Endothelial cell of umbilical vein (primary cell): ENCODE measurements at regions not wholly inside any gene's neighbourhood (a gene's known extent, or its start where the extent isn't known, plus 50 kb on each side); places are given as distances from the start of the nearest gene placed in this dataset.

ENCODE experiments used
- BruUV-seq: library from RNA; stranded (reverse); fragments of 400-500 nt; replicated peaks from 2 replicates; lab custom pipeline; 2021; lab: Mats Ljungman, UMichigan
- CTCF ChIA-PET: fragments of 300-600, 350-600 bp; sonication (Branson Sonifier 250); formaldehyde crosslinking; loops from one replicate; lab custom pipeline; 2021; ENCODE audit warnings: antibody characterized with exemption, inconsistent platforms; lab: Charles Lee
- POLR2A ChIA-PET: fragments of 300-600, 350-600 bp; sonication (Branson Sonifier 250); formaldehyde crosslinking; loops from one replicate; lab custom pipeline; 2021; ENCODE audit warnings: antibody characterized with exemption, inconsistent platforms; lab: Charles Lee
- DNase-seq: peaks from one replicate; pipeline ENCODE4 v3.0.0-alpha.2; 2011; ENCODE audit warnings: low read depth, low spot score
- FAIRE-seq: peaks from 2 replicates; lab custom pipeline; 2011; peaks lifted over from hg19 to GRCh38; lab: Jason Lieb, UNC
- H2AFZ ChIP-seq: 2 replicates; pipeline ENCODE4 v1.6.0; 2012; ENCODE audit warnings: low read depth, low read length, control low read depth, inconsistent platforms
- H3K27ac ChIP-seq: 2 replicates; pipeline ENCODE4 v1.5.1; 2011; ENCODE audit warnings: low read depth, mild to moderate bottlenecking, control low read depth, low read length, moderate library complexity; ENCODE audit not compliant: insufficient read depth
- H3K27me3 ChIP-seq, 2 experiments: 2 replicates each; pipeline versions ENCODE4 v1.6.0 to v1.6.1; 2011; ENCODE audit warnings: low read length in 2 of 2, mixed read lengths in 1 of 2; ENCODE audit not compliant: control insufficient read depth in 2 of 2, insufficient read depth in 2 of 2
- H3K36me3 ChIP-seq, 2 experiments: 2 replicates in 1 of 2; 3 replicates in 1 of 2; pipeline ENCODE4 v1.5.1; 2011; ENCODE audit warnings: low read length in 2 of 2, mild to moderate bottlenecking in 1 of 2, moderate library complexity in 1 of 2; ENCODE audit not compliant: control insufficient read depth in 2 of 2, insufficient read depth in 2 of 2; ENCODE audit errors: extremely low read depth in 1 of 2
- H3K4me1 ChIP-seq: 3 replicates; pipeline ENCODE4 v1.5.1; 2011; ENCODE audit warnings: mild to moderate bottlenecking, low read length; ENCODE audit not compliant: control insufficient read depth, insufficient read depth; ENCODE audit errors: extremely low read depth
- H3K4me2 ChIP-seq: 2 replicates; pipeline ENCODE4 v1.6.1; 2011; ENCODE audit warnings: low read length, control low read depth, mixed read lengths; ENCODE audit not compliant: insufficient read depth
- H3K4me3 ChIP-seq, 3 experiments: fragments of 200-600 bp in 1 of 3; sonication (generic), shearing (Covaris generic) in 1 of 3; replicated peaks in 1 of 3; 2 replicates each; pipeline ENCODE4 v1.5.1; 2011 to 2016; ENCODE audit warnings: control low read depth in 3 of 3, low read length in 3 of 3, mild to moderate bottlenecking in 2 of 3, inconsistent platforms in 1 of 3, low read depth in 1 of 3, moderate library complexity in 1 of 3; ENCODE audit not compliant: insufficient read depth in 1 of 3
- H3K79me2 ChIP-seq: 2 replicates; pipeline ENCODE4 v1.6.0; 2012; ENCODE audit warnings: low read length, inconsistent platforms; ENCODE audit not compliant: control insufficient read depth, insufficient read depth
- H3K9ac ChIP-seq: replicated peaks from 2 replicates; pipeline ENCODE3; 2011; ENCODE audit warnings: low read length, control low read depth; ENCODE audit not compliant: insufficient read depth; ENCODE audit errors: extremely low read depth
- H3K9me1 ChIP-seq: replicated peaks from 3 replicates; pipeline ENCODE4 v1.6.0; 2011; ENCODE audit warnings: mild to moderate bottlenecking, low read length; ENCODE audit not compliant: control insufficient read depth, insufficient read depth; ENCODE audit errors: extremely low read depth
- H3K9me3 ChIP-seq: replicated peaks from 2 replicates; pipeline ENCODE4 v1.5.1; 2012; ENCODE audit warnings: low read length, inconsistent platforms; ENCODE audit not compliant: control insufficient read depth, insufficient read depth
- H4K20me1 ChIP-seq: replicated peaks from 2 replicates; pipeline ENCODE3; 2011; ENCODE audit warnings: mild to moderate bottlenecking, low read length; ENCODE audit not compliant: control insufficient read depth, insufficient read depth; ENCODE audit errors: extremely low read depth
- EZH2 ChIP-seq: IDR thresholded peaks from 2 replicates; pipeline ENCODE4 v1.6.1; 2012; ENCODE audit warnings: borderline replicate concordance, low read depth, mild to moderate bottlenecking, moderate library complexity, low read length, inconsistent platforms; ENCODE audit not compliant: severe bottlenecking
- FOS ChIP-seq: IDR thresholded peaks from 2 replicates; pipeline ENCODE4 v1.6.1; 2011; ENCODE audit warnings: mild to moderate bottlenecking, low read length, moderate library complexity, borderline replicate concordance; ENCODE audit not compliant: insufficient read depth
- GATA2 ChIP-seq: IDR thresholded peaks from 2 replicates; pipeline ENCODE4 v1.7.0; 2011; ENCODE audit warnings: low read depth, mild to moderate bottlenecking, moderate library complexity, mixed read lengths, low read length; ENCODE audit not compliant: insufficient read length, insufficient read depth
- JUN ChIP-seq: IDR thresholded peaks from 2 replicates; pipeline ENCODE4 v1.6.1; 2011; ENCODE audit warnings: borderline replicate concordance, low read depth; ENCODE audit not compliant: insufficient read length, insufficient read depth
- MYC ChIP-seq: IDR thresholded peaks from one replicate; pipeline ENCODE4 v1.6.1; 2011; ENCODE audit warnings: mild to moderate bottlenecking, low read depth, low read length
- POLR2A ChIP-seq: IDR thresholded peaks from 2 replicates; pipeline ENCODE4 v1.6.1; 2012; ENCODE audit warnings: low read depth, mild to moderate bottlenecking, control low read depth, low read length
- POLR2AphosphoS5 ChIP-seq: IDR thresholded peaks from 2 replicates; pipeline ENCODE4 v1.6.1; 2012; ENCODE audit warnings: low read depth, mild to moderate bottlenecking, control low read depth, low read length, moderate library complexity; ENCODE audit not compliant: insufficient read depth
- dilution Hi-C: fragments of 300-500 bp; cut with MboI; formaldehyde crosslinking; loops from one replicate; pipeline ENCODE4 v1.15.0; 2019; ENCODE audit warnings: low sequenced_read_pairs; ENCODE audit not compliant: extremely low pct_ligation_motif_present
- intact Hi-C: fragments of 100-400 bp; cut with micrococcal nuclease; formaldehyde crosslinking; loops from one replicate; pipeline ENCODE4 v1.10.0; 2022
- TF ChIP-seq, protein P1 (sequence below): IDR thresholded peaks from 2 replicates; pipeline ENCODE4 v1.6.1; 2011; ENCODE audit not compliant: insufficient read depth, insufficient read length
- TF ChIP-seq, protein P2 (sequence below), 2 donors: IDR thresholded peaks; 1 replicate in 1 of 2; 2 replicates in 1 of 2; pipeline ENCODE4 v1.5.1; 2011; ENCODE audit warnings: low read length in 2 of 2, mild to moderate bottlenecking in 2 of 2, moderate library complexity in 2 of 2, control low read depth in 1 of 2, inconsistent platforms in 1 of 2, low read depth in 1 of 2; ENCODE audit not compliant: insufficient read depth in 1 of 2; ENCODE audit errors: extremely low read depth in 1 of 2

DNA sequence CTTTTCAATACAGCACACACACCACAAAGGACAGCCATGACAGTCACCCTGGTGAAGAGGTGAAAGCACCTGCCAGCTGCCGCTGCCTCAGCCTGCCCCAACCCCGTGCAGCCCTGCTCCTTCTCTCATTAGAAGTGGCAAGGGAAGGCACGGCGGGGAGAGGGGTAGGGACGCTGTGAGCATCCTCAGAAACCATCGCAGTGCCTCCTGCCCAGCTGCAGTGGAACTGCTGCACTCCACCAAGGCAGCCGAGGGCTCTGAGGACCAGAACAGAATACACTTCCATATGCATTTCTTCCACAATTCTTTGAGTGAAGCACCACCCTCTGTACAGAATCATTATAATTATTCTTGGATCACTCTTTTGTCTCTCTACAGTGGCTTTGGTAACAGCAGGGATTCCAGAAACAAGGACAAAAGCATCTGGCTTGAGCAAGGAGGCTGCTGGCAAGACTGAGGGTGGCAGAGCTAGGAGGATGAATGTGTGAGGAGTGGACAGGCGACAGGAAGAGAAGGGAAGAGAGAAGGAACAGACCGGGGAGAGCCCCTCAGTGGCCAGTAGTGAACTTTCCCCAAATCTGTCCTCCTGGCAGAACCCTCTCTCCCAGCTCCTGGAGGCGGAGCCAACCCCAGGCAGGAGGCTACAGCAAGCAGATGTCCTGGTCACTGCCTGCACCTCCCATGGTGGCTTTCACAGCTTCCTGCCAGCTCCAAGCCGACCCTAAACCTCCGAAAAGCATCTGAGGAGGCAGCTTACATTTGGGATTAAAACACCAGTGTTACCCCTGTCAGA is 73.2 kb downstream of the MTNR1A start:
- no peak for DNase-seq
- POLR2A ChIA-PET: no interaction called here
- no peak for TF ChIP-seq FOS
- TF ChIP-seq GATA2: no peak
- no peak for TF ChIP-seq JUN
- no peak for TF ChIP-seq POLR2A
- no peak for TF ChIP-seq EZH2
- no peak for TF ChIP-seq POLR2AphosphoS5
- TF ChIP-seq, protein P1, sequence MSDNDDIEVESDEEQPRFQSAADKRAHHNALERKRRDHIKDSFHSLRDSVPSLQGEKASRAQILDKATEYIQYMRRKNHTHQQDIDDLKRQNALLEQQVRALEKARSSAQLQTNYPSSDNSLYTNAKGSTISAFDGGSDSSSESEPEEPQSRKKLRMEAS: no peak
- no peak for TF ChIP-seq MYC
- TF ChIP-seq, protein P2, sequence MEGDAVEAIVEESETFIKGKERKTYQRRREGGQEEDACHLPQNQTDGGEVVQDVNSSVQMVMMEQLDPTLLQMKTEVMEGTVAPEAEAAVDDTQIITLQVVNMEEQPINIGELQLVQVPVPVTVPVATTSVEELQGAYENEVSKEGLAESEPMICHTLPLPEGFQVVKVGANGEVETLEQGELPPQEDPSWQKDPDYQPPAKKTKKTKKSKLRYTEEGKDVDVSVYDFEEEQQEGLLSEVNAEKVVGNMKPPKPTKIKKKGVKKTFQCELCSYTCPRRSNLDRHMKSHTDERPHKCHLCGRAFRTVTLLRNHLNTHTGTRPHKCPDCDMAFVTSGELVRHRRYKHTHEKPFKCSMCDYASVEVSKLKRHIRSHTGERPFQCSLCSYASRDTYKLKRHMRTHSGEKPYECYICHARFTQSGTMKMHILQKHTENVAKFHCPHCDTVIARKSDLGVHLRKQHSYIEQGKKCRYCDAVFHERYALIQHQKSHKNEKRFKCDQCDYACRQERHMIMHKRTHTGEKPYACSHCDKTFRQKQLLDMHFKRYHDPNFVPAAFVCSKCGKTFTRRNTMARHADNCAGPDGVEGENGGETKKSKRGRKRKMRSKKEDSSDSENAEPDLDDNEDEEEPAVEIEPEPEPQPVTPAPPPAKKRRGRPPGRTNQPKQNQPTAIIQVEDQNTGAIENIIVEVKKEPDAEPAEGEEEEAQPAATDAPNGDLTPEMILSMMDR (IDR thresholded peaks at IDR 0.05; ENCODE audit: extremely low read depth in 1 of 2, insufficient read depth in 1 of 2, low read depth in 1 of 2, low read length in 2 of 2): no peak
- intact Hi-C loops: no loop called here
- Histone ChIP-seq H2AFZ (no peak overlapping the region), H3K9me1 (no peaks in the 10 kb centered on the region), H4K20me1 (no peaks in the 10 kb centered on the region), H3K9ac (no peak overlapping the region), H3K4me3 (no peak overlapping the region), H3K27ac (no peak overlapping the region), H3K79me2 (no peaks in the 10 kb centered on the region), H3K27me3 (no peaks in the 10 kb centered on the region), H3K9me3 (no peaks in the 10 kb centered on the region), H3K4me1 (no peaks in the 10 kb centered on the region), H3K4me2 (no peak overlapping the region), H3K36me3 (no peaks in the 10 kb centered on the region)
- FAIRE-seq: no peak
- dilution Hi-C loops: no loop called here
- CTCF ChIA-PET: no interaction called here
- no TSS peak for BruUV-seq
